Stomach smooth muscle (tissue), 2 donors: ENCODE measurements at regions not wholly inside any gene's neighbourhood (a gene's known extent, or its start where the extent isn't known, plus 50 kb on each side); places are given as distances from the start of the nearest gene placed in this dataset.

Source experiments
- H3K27ac ChIP-seq: one replicate; pipeline ENCODE4 v1.7.0; 2013; ENCODE audit warnings: mild to moderate bottlenecking, low read length, inconsistent platforms
- H3K27me3 ChIP-seq, 2 donors: one replicate each; pipeline ENCODE4 v1.7.0; 2013; ENCODE audit warnings: low read length in 2 of 2; ENCODE audit not compliant: insufficient read depth in 2 of 2, control insufficient read depth in 1 of 2
- H3K36me3 ChIP-seq, 2 donors: one replicate each; pipeline ENCODE4 v1.7.0; 2013; ENCODE audit warnings: low read length in 2 of 2; ENCODE audit not compliant: control insufficient read depth in 2 of 2, insufficient read depth in 2 of 2
- H3K4me1 ChIP-seq: one replicate; pipeline ENCODE4 v1.7.0; 2013; ENCODE audit warnings: low read length; ENCODE audit not compliant: control insufficient read depth, insufficient read depth
- H3K4me3 ChIP-seq, 2 donors: one replicate each; pipeline ENCODE4 v1.7.0; 2013; ENCODE audit warnings: low read length in 2 of 2
- H3K9ac ChIP-seq, 2 donors: one replicate each; pipeline ENCODE4 v1.7.0; 2013; ENCODE audit warnings: low read length in 2 of 2, mild to moderate bottlenecking in 1 of 2
- H3K9me3 ChIP-seq, 2 donors: one replicate each; pipeline ENCODE4 v1.7.0; 2013; ENCODE audit warnings: low read length in 2 of 2; ENCODE audit not compliant: control insufficient read depth in 2 of 2
- donor health status: healthy.
- donor health status: Pancreatic carcinoma.

DNA sequence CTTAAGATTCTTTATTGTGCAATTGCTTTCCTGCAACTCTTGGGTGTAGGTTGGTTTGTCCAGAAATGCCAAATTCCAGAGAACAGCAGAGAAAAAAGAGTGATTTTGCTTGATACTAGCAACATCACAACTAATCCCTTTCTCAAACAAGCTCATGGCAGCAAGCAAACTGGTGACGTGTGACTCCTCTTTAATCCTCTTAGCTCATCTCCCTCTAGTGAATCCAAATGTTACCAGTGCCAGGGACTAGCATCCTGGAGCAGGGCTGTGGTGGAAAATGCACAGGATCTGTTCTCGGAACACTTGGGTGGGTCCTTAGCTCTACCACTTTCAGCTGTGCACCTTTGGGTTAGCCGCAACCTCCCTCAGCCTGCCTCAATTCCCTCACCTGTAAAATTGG is 204.0 kb upstream of the CCL2 start:
- Histone ChIP-seq H3K9me3 (peaks cover 0 to 2% of the 10 kb centered on the region in 2 donors), H3K9ac (no peak overlapping the region), H3K4me1 (no peaks in the 10 kb centered on the region), H3K27ac (no peak overlapping the region), H3K27me3 (peaks cover 0 to 3% of the 10 kb centered on the region in 2 donors), H3K4me3 (no peak overlapping the region), H3K36me3 (no peaks in the 10 kb centered on the region)

DNA sequence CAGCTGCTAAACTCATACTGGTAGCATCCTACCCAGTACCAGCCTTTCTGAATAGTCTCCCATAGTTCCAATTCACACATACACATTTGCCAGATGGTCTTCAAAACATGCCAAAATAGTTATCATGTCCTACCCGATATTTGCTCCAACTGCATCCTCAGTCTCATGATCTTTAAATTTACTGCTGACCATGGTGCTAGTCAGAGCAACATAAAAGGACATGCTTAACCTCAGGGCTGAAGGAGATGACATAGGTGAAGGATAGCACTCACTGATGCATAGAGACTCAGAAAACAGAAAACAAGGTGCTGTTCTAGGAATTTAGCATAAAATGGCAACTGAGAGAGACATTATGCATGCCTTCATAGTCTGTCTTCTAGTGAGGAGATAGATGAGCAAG is 200.6 kb upstream of the CCL2 start:
- H3K9me3 ChIP-seq: no peaks in the 10 kb centered on the region
- H3K27ac ChIP-seq: no peak overlapping the region
- no peaks in the 10 kb centered on the region for H3K36me3 ChIP-seq
- H3K9ac ChIP-seq: no peak overlapping the region
- no peak overlapping the region for H3K4me3 ChIP-seq
- no peaks in the 10 kb centered on the region for H3K4me1 ChIP-seq
- peaks cover 0 to 6% of the 10 kb centered on the region in 2 donors for H3K27me3 ChIP-seq

DNA sequence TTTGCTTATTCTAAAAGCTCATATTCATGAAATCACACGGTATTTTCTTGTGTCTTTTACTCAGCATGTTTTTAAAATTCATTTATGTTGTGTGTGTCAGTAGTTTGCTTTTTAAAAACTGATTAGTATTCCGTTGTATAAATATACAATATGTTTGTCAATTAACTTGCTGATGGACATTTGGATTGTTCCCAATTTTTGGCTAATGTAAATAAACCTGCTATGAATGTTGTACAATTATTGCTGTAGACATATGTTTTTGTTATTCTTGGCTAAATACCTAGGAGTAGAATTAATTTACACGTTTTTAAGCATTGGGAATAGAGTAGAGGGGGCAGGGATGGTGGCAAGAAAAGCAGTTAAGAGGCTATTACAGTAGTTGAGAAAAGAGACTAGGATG is 199.5 kb upstream of the CCL2 start:
- Histone ChIP-seq H3K4me1 (no peaks in the 10 kb centered on the region), H3K36me3 (no peaks in the 10 kb centered on the region), H3K27me3 (peaks cover 0 to 5% of the 10 kb centered on the region in 2 donors), H3K9ac (no peak overlapping the region), H3K4me3 (no peak overlapping the region), H3K9me3 (no peaks in the 10 kb centered on the region), H3K27ac (no peak overlapping the region)

DNA sequence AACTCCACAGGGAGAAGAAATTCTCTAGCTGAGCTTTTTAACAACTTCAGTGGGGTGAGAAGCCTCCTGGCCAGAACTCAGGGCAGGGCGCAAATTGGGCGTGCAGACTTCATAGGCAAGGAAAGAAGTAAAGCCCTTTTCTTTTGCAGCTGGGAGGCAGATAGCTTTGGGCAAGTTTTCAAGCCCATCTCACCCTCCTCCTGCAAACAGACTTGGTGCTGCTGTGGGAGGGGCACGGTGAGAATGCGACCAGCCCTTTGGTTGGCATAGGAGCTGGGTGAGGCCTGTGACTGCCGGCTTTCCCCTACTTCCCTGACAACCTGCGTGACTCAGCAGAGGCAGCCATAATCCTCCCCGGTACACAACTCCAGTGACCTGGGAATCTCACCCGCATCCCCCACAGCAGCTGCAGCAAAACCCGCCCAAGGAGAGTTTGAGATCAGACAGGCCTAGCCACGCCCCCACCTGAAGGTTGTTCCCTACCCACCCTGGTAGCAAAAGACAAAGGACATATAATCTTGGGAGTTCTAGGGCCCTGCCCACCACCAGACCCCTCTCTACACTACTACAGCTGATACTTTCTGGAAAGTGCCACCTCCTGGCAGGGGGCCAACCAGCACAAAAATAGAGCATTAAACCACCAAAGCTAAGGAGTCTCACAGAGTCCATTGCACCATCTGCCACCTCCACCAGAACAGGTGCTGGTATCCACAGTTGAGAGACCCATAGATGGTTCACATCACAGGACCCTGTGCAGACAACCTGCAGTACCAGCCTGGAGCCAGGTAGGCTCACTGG is 195.5 kb upstream of the CCL2 start:
- Histone ChIP-seq H3K4me3 (no peak overlapping the region), H3K36me3 (no peaks in the 10 kb centered on the region), H3K27me3 (peaks cover 0 to 3% of the 10 kb centered on the region in 2 donors)

DNA sequence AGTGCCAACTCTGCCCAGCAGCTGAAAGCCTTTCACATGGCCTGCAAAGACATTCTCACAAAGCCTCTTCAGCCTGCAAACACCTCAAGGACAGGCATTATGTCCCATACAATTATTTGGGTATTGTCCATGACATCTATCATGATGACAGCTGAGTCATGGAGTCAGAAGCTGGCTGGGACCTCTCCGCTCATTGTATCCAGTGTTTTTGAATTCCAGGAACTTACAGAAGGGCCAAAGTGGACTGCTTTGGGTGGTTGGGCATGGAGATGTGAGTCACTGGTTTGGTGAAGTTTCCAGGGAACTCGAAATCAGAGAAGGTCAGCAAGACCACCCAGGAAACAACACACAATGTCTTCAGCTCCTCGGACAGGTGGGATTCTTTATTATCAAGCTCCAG is 188.6 kb upstream of the CCL2 start:
- Histone ChIP-seq H3K36me3 (no peaks in the 10 kb centered on the region), H3K9me3 (peaks cover 0 to 5% of the 10 kb centered on the region in 2 donors), H3K4me1 (no peaks in the 10 kb centered on the region), H3K4me3 (no peak overlapping the region), H3K9ac (no peak overlapping the region), H3K27ac (no peak overlapping the region), H3K27me3 (no peaks in the 10 kb centered on the region)

More for the DNA sequence above, 195.5 kb upstream of the CCL2 start:
- no peaks in the 10 kb centered on the region for H3K4me1 ChIP-seq
- no peaks in the 10 kb centered on the region for H3K9me3 ChIP-seq
- no peak overlapping the region for H3K27ac ChIP-seq
- H3K9ac ChIP-seq: no peak overlapping the region

DNA sequence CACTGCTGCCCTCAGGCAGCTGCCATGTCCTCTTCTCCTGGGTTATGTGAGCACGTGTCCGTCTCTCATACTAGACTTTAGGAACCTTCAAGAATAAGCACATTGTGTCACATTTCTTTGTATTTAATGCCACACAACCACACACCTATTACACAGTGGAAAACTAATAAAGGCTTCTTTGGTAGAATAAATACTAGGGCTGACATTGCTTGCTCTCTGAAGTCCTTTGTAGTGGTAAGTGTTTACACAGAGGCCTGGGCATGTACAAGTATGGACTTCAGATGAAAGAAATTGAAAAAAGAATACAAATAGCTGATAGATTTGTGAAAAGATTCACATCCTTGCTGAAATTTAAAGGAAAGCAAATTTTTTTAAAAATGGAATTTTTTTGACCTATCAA is 188.1 kb upstream of the CCL2 start:
- no peak overlapping the region for H3K4me3 ChIP-seq
- no peak overlapping the region for H3K27ac ChIP-seq
- H3K4me1 ChIP-seq: no peaks in the 10 kb centered on the region
- H3K27me3 ChIP-seq: no peaks in the 10 kb centered on the region
- no peak overlapping the region for H3K9ac ChIP-seq
- H3K9me3 ChIP-seq: peaks cover 0 to 5% of the 10 kb centered on the region in 2 donors
- H3K36me3 ChIP-seq: no peaks in the 10 kb centered on the region

DNA sequence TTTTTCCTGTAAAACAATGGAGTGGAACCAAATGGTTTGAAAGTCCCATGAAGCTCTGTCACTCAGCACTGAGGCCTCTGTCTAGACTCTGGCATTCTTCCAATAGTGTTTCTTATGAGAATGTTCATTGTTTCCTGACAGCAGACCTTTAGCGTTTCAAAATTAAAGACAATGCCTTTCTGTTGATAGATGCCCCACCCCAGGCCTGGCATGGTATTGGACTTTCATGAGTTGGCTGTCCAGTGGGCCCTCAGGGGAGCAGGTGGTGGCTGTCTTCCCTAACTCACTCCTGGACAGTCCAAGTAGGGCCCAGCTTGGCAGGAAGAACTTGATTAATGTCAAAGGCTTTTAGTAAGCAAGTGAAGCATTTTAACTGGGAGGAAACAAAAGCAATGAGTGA is 186.5 kb upstream of the CCL2 start:
- Histone ChIP-seq H3K4me3 (no peak overlapping the region), H3K4me1 (no peaks in the 10 kb centered on the region), H3K9ac (no peak overlapping the region), H3K9me3 (peaks cover 0 to 5% of the 10 kb centered on the region in 2 donors), H3K36me3 (no peaks in the 10 kb centered on the region), H3K27me3 (no peaks in the 10 kb centered on the region), H3K27ac (no peak overlapping the region)

DNA sequence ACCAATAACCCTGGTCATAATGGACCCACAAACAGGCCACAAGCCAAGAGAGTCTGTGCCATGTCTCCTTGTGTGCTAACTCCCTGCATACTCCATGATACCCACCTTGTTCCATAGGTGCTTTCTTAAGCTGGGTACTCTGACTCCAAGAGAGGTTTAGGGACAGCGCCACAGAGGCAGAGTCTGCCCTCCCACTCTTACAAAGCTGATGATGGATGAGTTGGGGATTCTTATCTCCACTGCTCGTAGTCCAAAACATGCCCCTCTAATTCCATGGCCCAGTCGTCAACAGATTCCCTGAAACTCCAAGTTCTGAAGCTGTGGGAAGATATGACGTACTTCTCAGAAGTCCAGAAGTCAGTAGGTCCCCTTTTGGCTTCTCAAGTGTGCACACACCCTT is 184.4 kb upstream of the CCL2 start:
- Histone ChIP-seq H3K36me3 (no peaks in the 10 kb centered on the region), H3K27me3 (no peaks in the 10 kb centered on the region), H3K4me1 (no peaks in the 10 kb centered on the region), H3K27ac (no peak overlapping the region), H3K9me3 (peaks cover 0 to 5% of the 10 kb centered on the region in 2 donors), H3K9ac (no peak overlapping the region), H3K4me3 (no peak overlapping the region)

DNA sequence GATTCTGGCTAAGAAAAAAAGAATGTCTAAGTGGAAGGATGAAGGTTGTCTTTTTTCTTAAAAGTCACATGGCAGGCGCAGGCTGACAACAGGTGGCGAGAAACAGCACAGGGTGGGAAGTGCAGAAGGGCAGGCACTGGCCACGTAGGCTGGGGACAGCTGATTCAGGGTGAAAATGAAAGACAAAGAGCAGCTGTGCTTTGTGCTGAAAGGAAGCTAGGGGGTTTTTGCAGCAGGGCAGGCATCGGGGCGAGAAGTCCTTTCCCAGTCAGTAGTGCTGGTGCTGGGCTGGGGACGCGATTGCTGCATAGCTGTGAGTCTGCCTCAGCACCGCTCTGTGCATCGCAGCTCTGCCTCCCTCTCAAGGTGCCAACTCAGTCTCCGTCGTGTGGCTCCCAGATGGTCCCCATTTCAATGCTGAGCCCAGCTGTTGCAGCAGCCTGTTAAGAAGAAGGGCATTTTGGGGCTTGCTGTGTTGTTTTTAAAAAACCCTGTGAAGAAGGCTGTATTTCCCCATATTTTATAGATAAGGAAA is 183.1 kb upstream of the CCL2 start:
- no peak overlapping the region for H3K4me3 ChIP-seq
- H3K4me1 ChIP-seq: no peaks in the 10 kb centered on the region
- peaks cover 0 to 2% of the 10 kb centered on the region in 2 donors for H3K27me3 ChIP-seq
- H3K36me3 ChIP-seq: no peaks in the 10 kb centered on the region
- H3K27ac ChIP-seq: no peak overlapping the region
- no peak overlapping the region for H3K9ac ChIP-seq
- peaks cover 0 to 5% of the 10 kb centered on the region in 2 donors for H3K9me3 ChIP-seq

DNA sequence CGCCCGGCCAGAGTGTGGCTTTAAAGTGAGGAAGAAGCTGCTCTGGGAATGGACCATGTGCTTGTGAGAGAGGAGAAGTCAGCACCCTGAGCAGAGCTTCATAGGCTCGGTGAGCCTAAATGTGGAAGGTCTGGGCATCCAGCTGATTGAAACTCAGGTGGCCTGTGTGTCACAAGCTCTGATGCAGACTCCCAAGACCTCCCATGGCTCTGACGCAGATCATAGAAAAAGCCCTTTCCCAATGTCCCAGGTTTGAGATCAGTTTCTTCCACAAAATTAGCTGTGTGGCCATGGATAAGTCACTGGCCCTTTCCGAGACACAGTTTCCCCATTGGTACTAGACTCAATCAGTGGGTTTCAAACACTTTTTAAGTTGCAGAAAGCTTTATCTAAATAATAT is 180.0 kb upstream of the CCL2 start:
- no peaks in the 10 kb centered on the region for H3K4me1 ChIP-seq
- H3K36me3 ChIP-seq: no peaks in the 10 kb centered on the region
- H3K4me3 ChIP-seq: no peak overlapping the region
- H3K27me3 ChIP-seq: peaks cover 0 to 2% of the 10 kb centered on the region in 2 donors
- no peak overlapping the region for H3K9ac ChIP-seq
- H3K27ac ChIP-seq: no peak overlapping the region
- peaks cover 0 to 5% of the 10 kb centered on the region in 2 donors for H3K9me3 ChIP-seq
